ENCODE measurements at regions not wholly inside any gene's neighbourhood (a gene's known extent, or its start where the extent isn't known, plus 50 kb on each side); places are given as distances from the start of the nearest gene placed in this dataset.

DNA sequence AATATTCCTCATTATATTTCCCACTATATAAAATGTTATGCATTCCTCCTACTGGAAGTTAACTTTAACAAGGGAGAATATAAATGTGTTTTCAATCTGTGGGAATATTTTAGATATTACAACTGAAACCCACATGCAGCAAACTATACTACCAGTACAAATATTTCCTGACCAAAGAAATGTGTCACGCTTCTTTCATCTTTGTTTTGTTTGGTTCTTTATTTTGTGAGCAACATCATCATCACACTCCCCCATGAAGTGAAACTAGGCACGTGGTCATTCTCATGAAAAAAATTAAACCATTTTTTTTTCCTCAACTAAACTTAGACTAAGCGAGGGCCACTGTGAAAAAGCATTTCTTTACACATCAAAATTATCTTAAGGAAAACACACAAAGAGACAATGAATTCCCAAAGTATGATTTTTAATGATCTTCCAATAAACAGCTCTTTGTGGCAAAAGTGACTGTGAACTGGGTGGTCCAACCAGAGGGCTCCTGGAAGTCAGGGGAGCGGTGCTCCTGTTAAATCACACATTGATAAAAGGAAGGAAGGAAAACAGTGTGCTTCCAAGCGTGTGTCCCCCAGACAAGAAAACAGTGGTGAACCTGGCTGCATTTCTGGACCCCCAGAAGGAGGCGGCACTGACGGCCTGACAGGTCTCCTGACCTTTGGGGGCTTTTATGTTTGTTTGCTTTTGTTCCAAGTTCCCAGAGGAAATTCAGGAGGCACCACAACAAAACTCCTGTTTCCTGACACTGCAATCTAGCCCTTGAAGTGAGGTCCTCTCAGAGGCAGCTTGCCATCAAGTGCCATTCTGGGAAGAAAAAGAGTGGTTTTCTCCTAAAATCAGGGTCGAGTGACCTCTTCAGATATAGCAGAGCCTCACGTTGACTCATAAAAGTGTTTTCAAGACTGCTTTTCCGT, 166.8 kb upstream of the FOXQ1 start:
- no peak for DNase-seq

DNA sequence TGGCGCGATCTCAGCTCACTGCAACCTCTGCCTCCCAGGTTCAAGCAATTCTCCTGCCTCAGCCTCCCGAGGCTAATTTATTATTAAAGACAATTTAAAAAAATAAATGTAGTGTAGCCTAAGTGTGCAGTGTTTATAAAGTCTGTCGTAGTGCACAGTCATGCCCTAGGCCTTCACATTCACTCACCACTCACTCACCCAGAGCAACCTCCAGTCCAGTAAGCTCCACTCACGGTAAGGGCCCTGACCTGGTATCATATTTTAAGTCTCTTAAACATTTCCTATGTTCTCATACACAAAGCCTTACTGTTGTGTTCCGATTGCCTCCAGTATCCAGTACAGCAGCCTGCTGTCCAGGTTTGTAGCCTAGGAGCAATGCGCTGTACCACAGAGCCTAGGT, 168.2 kb upstream of the FOXQ1 start:
- no peak for DNase-seq

DNA sequence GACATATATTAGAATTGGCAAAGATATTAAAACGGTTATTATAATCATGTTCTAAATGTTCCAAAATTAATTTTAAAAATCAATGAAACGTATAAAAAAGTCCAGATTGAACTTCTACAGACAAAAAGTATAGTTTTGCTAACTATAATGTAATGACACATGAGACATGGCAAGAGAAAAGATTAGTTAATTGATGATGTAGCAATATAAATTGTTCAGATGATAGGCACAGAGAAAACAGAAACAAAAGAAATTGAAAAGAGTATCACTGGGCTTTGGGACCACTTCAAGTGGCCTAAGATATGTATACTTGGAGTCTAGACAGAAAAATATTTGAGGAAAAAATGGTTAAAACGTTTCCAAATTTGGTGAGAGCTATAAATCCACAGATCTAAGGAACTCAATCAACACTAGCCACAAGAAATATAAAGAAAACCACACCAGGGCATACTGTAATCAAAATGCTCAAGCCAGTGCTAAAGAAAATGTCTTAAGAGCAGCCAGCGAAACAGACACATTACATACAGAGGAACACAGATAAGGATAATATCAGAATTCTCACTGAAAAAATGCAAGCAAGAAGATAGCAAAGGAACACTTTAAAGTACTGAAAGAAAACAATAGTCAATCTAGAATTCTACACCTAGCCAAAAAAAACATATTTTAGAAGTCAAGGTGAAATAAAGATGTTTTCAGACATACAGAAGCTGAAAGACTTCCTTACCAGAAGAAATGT, 172.6 kb upstream of the FOXQ1 start:
- no peak for DNase-seq

DNA sequence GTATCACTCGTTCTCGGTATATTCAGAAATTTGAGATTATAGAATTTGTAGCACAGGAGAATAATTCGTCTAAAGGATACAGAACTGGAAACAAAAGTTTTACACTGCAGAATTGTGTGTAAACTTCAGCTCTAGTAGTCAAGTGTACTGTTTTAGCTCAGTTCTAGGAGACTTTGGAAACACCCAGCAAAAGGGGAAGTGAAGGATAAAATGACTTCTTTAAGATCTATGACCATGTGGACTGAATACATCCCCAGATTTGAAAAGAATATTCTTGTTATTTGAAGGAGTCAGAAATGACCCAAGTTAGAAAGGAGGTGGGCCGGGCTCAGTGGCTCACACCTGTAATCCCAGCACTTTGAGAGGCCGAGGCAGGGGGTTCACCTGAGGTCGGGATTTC, 174.0 kb upstream of the FOXQ1 start:
- DNase-seq, result no peak

DNA sequence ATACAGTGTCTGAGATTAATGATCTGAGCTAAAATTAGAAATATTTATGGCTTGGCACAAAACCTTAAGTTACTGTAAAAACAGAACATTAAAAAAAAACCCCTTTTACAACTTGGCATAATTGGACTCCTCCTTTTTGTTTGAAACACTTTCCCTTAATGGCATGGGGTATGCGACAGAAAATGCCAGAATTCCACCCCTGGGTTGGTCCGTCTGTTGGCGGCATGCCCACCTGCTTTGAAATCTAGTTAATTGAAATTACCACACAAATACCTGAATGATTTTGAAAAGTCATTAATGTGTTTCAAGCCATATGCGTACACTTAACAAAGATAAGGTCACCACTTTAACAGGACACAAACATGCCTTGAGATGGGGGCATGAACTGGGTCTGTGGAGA, 175.1 kb upstream of the FOXQ1 start:
- no peak for DNase-seq

DNA sequence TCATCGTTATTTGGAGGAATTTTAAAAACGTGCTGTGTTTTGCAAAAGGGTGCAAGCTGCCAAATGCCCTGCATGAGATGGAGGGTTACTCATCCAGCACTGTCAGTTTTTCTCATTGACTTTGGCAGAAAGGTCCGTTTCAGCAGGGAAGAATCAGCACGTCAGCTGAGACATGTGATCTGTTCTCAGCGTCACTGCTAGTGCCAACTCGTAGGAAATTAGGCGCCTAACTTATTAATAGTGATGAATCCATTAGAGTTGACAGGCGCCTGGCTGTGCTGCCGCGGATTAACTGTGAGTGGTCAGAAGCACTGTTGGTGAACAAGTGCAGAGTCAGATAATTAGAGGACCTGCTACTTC, 175.5 kb upstream of the FOXQ1 start:
- DNase-seq, result no peak

DNA sequence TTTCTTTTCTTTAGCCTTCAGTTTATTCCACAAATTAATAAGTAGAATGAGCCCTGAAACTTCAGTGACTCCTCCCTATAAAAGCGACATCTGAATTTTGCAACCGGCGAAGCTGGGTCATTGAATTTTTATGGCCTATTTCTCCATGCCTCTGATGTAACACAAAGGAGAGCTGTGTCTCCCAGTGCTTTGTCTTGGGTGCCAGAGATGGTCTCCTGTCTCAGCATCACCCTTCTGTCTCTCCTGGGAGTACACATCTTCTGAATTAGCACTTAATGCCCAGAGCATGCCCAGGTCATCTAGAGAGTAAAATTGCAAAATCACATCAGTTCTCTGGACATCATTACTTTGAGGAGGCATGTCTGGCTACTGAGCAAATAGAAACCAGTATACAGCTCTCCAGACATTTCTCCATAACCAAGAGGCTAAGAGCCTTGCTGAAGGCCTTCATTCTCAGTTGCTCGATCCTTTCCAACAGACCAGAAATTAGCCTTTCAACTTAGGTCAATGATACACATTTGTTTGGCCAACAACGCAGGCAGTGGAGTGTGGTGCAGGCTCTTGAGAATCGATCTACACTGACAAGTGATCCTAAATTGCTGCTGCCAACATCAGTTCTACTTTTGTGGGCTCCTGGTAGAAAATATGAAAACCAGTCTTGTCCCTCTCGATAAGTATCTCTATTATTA, 176.0 kb upstream of the FOXQ1 start:
- DNase-seq, result no peak

DNA sequence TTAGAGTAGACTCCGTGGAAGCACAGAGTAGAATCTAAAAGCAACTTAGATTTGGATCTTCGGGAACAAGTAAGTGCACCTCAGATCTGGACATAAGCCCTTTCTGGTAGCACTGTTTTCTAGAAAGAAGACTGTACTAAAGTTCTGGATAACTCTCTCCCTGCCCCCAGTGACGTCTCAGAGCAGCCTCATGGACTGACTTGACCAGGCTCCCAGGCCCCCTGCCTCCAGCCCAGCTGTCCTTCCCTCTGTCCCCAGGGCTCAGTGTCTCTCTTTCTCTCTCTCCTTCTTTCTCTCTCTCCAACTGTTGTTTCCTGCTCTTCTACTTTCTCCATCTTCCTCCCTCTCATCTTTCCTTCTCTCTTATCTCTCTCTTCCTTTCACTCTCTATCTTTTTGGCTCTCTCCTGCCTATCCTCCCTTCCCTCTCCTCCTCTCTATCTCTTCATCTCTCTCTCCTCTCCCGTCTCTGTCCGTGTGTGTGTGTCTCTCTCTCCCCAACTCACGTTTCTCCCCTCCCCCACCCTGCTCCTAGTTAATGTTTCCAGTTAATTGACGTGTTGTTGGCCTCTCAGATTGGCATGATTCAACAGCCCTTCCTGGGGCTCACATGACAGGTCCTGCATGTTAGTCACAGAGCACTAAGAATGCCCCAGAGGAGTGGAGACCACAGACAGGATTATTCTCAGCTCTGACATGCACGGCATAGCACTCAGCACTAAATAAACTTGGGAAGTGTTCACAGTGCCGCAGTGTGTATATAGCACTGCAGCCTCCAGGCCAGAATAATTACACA, 180.4 kb upstream of the FOXQ1 start:
- DNase-seq, result no peak

DNA sequence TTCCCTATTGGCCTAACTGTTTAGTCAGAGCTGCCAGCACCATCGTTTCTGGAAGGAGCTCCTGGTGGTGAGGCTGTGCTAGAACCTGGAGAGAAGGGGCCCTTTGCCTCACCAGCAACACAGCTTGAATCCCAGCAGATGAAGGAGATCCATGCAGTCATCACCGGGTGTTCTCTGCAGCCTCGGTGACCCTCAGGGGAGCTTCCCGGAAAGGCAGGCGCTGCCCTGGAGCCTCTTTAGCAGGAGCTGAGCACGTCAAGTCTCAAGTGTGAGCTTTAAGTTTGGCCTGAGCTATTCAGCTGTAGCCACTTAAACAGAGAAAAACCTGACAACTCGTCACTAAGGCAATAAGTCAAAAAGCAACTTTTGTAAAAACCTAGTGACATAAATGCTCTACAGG, 181.2 kb upstream of the FOXQ1 start:
- no peak for DNase-seq

DNA sequence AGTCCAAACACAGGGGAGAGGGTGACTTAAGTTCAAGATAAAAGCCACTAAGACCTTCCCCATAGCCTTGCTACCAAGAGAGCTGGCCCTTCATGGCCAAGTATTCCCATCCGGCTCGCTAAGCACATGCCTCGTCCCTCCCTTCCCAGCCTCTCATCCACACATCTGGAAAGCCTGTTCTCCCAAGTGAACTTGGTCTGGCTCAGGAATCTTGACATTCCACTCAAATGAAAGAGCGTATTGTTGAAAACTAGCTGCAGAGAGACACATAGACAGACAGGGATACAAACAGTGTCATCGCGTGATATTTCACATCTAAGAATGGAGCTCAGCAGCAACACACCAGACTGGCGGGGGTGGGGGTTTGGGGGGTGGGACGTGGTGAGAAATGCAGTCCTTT, 182.8 kb upstream of the FOXQ1 start:
- no peak for DNase-seq

DNA sequence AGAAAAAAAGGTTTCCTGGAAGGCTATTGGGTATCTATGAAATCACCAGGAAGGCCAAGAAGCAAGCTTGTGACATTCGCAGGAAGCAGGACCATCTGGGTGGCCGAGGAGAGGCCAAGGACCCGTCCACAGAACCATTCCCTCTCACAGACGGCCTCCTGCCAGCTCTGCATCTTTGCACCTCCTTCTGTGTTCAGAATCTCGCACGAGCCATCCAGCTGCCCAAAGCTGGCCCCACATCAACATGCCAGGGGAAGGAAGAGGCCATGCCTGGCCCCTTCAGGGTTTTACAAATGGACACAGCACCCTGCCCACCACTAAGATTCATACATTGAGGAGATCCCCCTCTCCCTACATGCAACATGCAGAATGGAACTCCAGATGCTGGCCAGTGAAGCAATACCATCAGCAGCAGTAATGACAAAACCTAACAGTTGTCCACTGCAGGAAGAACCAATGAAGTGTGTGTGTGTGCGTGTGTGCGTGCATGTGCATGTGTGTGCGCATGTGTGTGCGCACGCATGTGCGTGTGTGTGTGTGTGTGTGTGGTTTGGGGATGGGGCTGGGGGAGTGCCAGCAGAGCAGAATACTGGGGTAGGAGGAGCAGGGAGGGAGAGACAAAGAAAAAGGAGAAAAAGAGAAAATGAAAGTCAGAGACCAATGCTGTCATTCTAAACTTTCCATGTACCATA, 184.2 kb upstream of the FOXQ1 start:
- no peak for DNase-seq

DNA sequence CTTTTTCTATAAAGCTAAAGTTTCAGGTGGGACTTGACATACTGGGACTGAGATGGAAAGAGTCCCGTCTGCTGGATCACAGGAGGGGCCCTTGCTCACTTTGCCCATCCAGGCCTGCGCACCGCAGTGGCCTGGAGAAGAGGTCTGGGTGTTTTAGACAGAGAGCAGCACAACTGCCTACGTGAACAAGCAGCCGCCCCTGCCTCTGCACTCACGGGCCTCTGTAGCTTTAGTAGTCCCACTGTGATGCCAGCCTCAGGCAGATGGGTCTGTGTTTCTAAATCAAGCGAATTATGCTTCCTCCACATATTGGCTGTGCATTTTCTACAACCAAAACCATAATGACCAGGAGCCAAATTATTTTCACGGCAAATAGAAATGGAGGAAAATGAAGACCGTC, 184.8 kb upstream of the FOXQ1 start:
- no peak for DNase-seq

DNA sequence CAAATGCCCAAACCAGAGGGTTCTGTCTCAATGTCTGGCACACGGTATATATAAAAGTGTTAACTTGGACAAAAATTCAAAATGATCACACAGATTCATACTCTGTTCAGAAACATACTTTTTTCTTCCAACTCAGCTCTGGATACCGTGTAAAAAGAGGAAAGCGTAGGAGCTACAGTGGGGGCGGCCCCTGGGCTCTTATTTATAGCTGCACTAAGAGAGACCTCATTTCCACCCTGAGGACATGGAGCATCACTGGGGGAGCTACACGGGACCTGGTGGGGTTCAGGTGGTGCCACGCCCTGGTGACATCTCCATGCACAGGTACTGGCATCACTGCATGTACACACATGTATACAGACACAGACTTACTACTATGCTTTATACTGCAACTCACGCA, 185.9 kb upstream of the FOXQ1 start:
- no peak for DNase-seq

DNA sequence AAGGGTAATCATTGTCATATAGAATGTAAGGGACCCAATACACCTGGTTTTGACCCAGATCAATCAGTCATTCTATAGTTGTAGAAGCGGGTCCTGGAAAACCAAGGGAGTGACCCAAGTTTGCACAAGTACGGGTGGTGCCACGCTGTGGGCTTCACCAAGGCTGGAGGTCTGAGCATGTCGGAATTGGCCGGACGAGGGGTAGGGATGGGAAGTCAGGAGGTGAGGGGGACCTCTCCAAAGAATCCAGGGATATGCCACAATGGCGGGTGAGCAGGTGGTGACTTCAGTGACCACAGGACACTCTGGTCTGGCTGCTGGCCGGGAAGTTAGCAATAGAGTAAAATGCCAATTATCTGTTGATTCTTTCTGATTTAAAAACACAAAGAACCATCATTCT, 186.6 kb upstream of the FOXQ1 start:
- DNase-seq, result no peak

DNA sequence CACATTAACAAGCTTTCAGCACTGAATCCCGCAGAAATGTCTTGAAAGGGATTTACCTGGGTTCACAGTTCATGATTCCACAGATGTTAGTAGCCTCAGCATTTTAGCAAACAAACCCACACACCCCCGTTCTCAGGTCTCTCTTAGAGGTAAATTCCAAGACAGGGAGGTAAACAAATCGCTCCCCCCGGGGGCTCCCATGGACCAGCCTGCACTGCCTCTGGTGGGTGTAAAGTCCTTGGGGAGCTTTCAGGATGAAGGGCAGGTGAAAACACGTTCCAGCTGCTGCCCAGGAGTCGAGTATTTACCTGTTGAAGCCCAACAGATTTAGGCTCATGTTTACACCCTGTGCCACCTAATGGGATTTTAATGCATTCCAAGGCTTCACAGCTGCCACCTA, 187.0 kb upstream of the FOXQ1 start:
- no peak for DNase-seq

DNA sequence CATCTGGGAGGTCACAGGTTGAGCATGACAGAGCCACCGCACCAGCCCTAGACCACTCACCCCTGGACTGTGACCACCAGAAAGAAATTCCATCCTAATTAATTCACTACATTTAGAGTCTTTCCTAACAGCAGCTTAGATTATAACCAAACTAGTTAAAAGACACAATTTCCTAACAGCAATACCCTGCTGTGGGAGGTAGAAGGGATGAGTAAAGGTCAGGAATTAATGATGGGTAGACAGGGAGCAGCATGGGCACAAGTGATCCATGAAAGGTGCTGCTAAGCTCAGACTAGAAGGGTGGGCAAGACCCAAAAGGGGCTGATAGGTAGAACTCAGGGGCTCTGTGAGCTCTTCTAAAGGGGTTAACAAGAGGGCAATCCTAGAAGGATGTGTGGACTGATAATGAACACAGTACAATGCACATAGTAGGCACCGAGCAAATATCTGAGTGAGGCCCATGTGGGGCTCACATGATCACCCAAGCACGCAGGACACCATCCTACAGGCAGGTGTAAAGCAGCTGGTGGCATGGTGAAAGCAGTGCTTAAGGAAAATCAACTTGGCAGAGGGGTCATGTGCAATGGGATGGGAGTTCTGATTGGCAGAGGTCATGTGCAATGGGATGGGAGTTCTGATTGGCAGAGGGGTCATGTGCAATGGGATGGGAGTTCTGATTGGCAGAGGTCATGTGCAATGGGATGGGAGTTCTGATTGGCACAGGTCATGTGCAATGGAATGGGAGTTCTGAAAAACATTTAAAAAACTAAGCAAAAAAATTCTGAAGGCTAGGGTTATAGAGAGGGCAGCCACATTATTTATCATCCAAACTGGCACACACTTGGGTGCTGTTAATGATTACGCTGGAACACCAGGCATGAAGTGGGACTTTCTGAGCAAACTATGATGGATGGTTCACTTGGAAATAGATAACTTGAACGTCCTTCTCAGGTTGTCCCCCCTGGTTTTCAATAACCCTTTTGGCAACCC, 188.2 kb upstream of the FOXQ1 start:
- no peak for DNase-seq

DNA sequence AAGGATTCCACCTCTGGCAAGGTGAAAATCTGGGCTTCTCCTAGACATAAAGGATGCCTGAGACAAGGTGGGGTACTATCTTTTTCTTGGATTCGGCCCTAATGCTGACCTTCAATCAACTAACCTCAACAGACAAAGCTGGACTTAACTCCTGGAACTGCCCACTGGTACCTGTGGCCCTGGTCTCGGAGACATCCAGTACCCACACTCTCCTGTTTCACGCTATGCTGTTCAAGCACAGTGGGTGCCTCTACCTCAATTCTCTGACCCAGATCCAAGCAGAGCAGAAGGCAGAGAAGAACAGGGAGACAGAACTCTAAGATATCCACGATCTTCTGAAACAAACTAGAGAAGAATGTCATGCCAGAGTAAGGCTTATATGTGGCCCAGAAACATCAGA, 189.8 kb upstream of the FOXQ1 start:
- no peak for DNase-seq

DNA sequence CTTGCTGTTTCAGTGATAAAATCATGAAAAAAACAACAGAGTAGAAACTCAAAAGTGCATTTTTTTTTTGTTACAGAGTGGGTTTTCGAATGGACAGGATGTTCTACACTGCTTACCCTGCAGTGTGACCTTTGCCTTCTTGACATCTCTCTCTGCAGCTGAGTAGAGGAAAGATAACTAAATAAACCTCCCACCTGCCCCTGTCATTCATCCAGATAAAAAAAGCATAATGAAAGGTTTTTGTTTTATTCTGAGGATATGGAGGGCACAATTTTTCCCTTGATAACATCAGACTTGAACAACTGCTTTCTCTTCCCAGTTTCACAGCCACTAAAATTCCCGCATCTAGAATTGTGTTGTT, 193.6 kb upstream of the FOXQ1 start:
- no peak for DNase-seq

DNA sequence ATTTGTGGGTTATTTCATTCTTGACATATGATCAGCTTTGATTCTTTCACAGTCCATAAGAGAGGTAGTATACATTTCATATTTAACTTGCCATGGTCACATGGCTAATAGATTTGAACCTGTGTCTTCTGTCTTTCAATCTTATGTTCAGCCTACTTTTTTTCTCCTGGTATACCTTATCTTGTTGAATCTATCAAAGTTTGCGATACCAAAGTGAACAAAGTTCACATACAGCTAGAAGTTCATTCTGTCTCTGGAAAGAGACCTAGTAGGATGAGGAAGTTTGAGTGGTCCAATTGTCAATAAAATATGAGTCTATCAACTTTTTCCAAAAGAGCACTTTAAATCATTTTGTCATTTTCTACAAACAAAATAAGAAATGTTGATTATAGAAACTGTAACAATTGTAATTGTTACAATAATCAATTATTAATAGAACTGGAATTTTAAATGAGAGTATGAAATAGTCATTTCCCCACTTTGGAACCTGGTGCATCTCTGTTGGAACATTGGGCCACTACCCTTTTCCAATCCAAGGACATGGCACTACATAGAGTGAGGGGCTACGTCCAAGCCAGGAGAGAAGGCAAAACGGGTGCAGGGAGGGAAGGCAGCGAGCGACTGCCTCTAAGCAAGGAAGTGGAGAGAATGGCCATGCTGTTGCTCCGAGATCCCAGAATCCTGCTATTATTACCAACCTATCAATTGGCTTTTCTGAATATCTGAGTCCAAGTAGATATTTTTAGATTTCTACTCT, 194.2 kb upstream of the FOXQ1 start:
- no peak for DNase-seq

DNA sequence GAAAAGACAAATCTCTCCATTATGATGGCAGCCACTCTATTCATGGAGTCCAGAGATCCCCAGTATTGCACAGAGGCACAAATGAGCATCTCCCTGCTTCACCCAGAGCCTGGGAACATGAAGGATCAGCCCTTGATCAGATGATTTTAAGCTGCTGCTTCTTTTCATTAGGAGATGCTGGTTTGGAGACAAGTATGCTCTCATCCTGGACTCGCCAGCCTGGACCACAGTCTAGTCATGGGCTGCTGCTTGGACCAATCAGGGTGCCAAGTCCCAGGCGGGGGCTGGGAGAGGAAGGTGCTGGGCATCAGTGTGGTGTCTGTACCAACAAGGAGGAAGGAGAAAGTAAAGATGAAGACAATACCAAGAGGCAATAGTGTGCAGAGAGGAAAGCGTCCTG, 195.7 kb upstream of the FOXQ1 start:
- DNase-seq, result no peak

Measured in stimulated activated CD8-positive, alpha-beta memory T cell treated with anti-CD3 and anti-CD28 coated beads, Interleukin-4, amount 100 ng/mL, for 48 hours (primary cell).